Neural crest cell (in vitro differentiated cells): ENCODE measurements at regions not wholly inside any gene's neighbourhood (a gene's known extent, or its start where the extent isn't known, plus 50 kb on each side); places are given as distances from the start of the nearest gene placed in this dataset.
"Not testable (repeated sequence)": the region's sequence is repeated elsewhere in the genome, so short reads cannot be mapped to it uniquely, and the experiment has no call there.

Experiments used
- DNase-seq: peaks from one replicate; pipeline ENCODE4 v3.0.0; 2021; ENCODE audit warnings: low read depth, mixed read lengths, low spot score
- H3K27ac Mint-ChIP-seq: one replicate; pipeline ENCODE4 v1.8.0; 2021; ENCODE audit warnings: mild to moderate bottlenecking, mixed read lengths; ENCODE audit not compliant: unreplicated experiment
- H3K27me3 Mint-ChIP-seq: 2 replicates; pipeline ENCODE4 v1.8.0; 2021; ENCODE audit warnings: low read depth, mild to moderate bottlenecking, mixed read lengths
- H3K36me3 Mint-ChIP-seq: 2 replicates; pipeline ENCODE4 v1.8.0; 2021; ENCODE audit warnings: low read depth, mild to moderate bottlenecking, mixed read lengths
- H3K4me1 Mint-ChIP-seq: 2 replicates; pipeline ENCODE4 v1.8.0; 2021; ENCODE audit warnings: mixed read lengths
- H3K4me3 Mint-ChIP-seq: one replicate; pipeline ENCODE4 v1.8.0; 2021; ENCODE audit warnings: mild to moderate bottlenecking, mixed read lengths
- H3K9me3 Mint-ChIP-seq: 2 replicates; pipeline ENCODE4 v1.8.0; 2021; ENCODE audit warnings: mixed read lengths
- TF ChIP-seq, protein P1 (sequence below): fragments of 200-600 bp; sonication (generic); conservative IDR thresholded peaks from 2 replicates; pipeline ENCODE4 v1.5.0; 2021; ENCODE audit warnings: antibody characterized with exemption, mild to moderate bottlenecking

- H3K27me3 Mint-ChIP-seq: no peaks in the 10 kb centered on the region
- H3K36me3 Mint-ChIP-seq: no peaks in the 10 kb centered on the region
- H3K4me1 Mint-ChIP-seq: no peaks in the 10 kb centered on the region
- no peaks in the 10 kb centered on the region for H3K9me3 Mint-ChIP-seq
- TF ChIP-seq, protein P1, sequence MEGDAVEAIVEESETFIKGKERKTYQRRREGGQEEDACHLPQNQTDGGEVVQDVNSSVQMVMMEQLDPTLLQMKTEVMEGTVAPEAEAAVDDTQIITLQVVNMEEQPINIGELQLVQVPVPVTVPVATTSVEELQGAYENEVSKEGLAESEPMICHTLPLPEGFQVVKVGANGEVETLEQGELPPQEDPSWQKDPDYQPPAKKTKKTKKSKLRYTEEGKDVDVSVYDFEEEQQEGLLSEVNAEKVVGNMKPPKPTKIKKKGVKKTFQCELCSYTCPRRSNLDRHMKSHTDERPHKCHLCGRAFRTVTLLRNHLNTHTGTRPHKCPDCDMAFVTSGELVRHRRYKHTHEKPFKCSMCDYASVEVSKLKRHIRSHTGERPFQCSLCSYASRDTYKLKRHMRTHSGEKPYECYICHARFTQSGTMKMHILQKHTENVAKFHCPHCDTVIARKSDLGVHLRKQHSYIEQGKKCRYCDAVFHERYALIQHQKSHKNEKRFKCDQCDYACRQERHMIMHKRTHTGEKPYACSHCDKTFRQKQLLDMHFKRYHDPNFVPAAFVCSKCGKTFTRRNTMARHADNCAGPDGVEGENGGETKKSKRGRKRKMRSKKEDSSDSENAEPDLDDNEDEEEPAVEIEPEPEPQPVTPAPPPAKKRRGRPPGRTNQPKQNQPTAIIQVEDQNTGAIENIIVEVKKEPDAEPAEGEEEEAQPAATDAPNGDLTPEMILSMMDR: no peak
- no peak overlapping the region for H3K4me3 Mint-ChIP-seq
- DNase-seq: no peak
- H3K27ac Mint-ChIP-seq: no peak overlapping the region
Observed at GRCh38 chr21:23579573-23579972, 2027.7 kb downstream of the MRPL39 start.

- DNase-seq: no peak
- no peaks in the 10 kb centered on the region for H3K4me1 Mint-ChIP-seq
- no peak overlapping the region for H3K4me3 Mint-ChIP-seq
- no peak overlapping the region for H3K27ac Mint-ChIP-seq
- TF ChIP-seq, protein P1: no peak
- H3K27me3 Mint-ChIP-seq: no peaks in the 10 kb centered on the region
- no peaks in the 10 kb centered on the region for H3K36me3 Mint-ChIP-seq
- no peaks in the 10 kb centered on the region for H3K9me3 Mint-ChIP-seq
Observed at GRCh38 chr21:23578027-23578426, 2029.3 kb downstream of the MRPL39 start.

DNA sequence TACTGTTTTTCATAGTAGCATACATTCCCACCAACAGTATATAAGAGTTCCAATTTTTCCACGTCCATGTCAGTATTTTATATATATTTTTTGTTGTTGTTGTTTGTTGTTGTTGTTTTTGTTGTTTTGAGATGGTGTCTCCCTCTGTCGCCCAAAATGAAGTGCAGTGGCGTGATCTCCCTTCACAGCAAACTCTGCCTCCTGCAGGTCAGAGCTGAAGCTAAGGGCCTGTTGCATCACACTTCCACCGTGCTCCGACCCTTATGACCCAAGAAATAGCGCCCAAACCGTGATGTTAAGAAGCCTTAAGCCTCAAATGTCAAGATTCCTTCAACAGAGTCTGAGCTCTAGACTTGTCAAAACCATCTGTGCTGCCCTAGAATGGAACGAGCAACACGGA lies 2032.3 kb downstream of the MRPL39 start:
- TF ChIP-seq, protein P1: no peak

GRCh38 chr21:23548924-23549323 lies 2058.4 kb downstream of the MRPL39 start:
- H3K4me3 Mint-ChIP-seq, H3K4me1 Mint-ChIP-seq, H3K36me3 Mint-ChIP-seq, H3K9me3 Mint-ChIP-seq, H3K27ac Mint-ChIP-seq, H3K27me3 Mint-ChIP-seq, DNase-seq: not testable (repeated sequence)

More for the DNA sequence above, 2032.3 kb downstream of the MRPL39 start:
- H3K4me3 Mint-ChIP-seq: no peak overlapping the region
- H3K36me3 Mint-ChIP-seq: no peaks in the 10 kb centered on the region
- H3K9me3 Mint-ChIP-seq: no peaks in the 10 kb centered on the region
- no peak overlapping the region for H3K27ac Mint-ChIP-seq
- DNase-seq: no peak
- H3K4me1 Mint-ChIP-seq: no peaks in the 10 kb centered on the region
- H3K27me3 Mint-ChIP-seq: no peaks in the 10 kb centered on the region

DNA sequence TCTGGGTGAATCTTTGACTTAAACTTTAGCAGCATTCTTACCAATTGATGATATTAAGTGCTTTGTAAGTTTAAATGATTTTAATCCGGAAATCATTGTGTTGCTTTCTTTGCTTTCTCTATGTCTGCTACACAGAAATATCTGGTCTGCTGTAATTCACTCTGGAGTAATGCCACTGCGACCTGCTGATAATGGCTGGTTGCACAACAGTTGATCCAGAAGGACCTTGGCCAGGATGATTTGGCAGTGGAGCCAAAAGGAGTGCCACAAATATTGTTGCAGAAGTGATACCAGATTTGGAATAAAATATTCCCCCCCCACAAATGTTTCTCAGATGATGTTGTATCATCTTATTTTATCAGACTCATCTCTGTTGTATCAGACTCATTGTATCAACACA lies 2063.9 kb downstream of the MRPL39 start:
- Mint-ChIP-seq H3K27ac (no peak overlapping the region), H3K27me3 (no peaks in the 10 kb centered on the region), H3K4me1 (no peaks in the 10 kb centered on the region), H3K36me3 (no peaks in the 10 kb centered on the region), H3K9me3 (peaks cover 2% of the 10 kb centered on the region), H3K4me3 (no peak overlapping the region)
- DNase-seq: no peak
- TF ChIP-seq, protein P1: no peak

DNA sequence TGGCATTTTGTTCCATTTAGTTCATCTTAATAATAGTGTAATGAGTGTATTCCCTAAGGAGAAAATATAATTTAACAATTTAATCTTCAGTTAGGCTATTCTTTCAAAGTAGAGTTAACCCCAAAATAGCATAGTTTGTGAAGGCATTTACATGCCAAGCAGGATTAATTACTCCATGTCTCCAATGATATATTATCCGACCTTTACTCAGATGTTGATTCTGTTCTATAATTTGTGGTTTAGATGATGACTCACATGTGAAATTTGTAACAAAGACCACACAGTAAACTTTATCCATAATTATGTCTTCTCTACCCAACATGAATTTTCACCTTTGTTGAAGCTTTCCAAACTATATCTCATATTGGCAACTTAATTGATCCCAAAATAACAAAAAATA lies 2065.2 kb downstream of the MRPL39 start:
- Mint-ChIP-seq H3K9me3 (peaks cover 2% of the 10 kb centered on the region), H3K4me3 (no peak overlapping the region), H3K27me3 (no peaks in the 10 kb centered on the region), H3K4me1 (no peaks in the 10 kb centered on the region), H3K36me3 (no peaks in the 10 kb centered on the region), H3K27ac (no peak overlapping the region)
- DNase-seq: no peak
- TF ChIP-seq, protein P1: no peak
